Body of pancreas (tissue), 4 donors: ENCODE measurements at regions not wholly inside any gene's neighbourhood (a gene's known extent, or its start where the extent isn't known, plus 50 kb on each side); places are given as distances from the start of the nearest gene placed in this dataset.

Source experiments
- ATAC-seq: fragments of 150-250 bp; one replicate; pipeline ENCODE4 v1.9.1; 2016
- DNase-seq, 4 donors: peaks; one replicate each; pipeline ENCODE4 v3.0.0-alpha.2; 2019
- H3K27ac ChIP-seq, 4 donors: fragments of 200-600 bp; sonication (generic); 1 replicate in 3 of 4; 2 replicates in 1 of 4; pipeline versions ENCODE4 v1.5.1 to v1.6.1; 2016 to 2019; ENCODE audit warnings: mild to moderate bottlenecking in 1 of 4, mixed read lengths in 1 of 4, moderate library complexity in 1 of 4
- H3K27me3 ChIP-seq, 2 donors: fragments of 200-600 bp; sonication (generic); one replicate each; pipeline ENCODE4 v1.6.0; 2016; ENCODE audit warnings: mild to moderate bottlenecking in 1 of 2
- H3K36me3 ChIP-seq, 2 donors: fragments of 200-600 bp; sonication (generic); replicated peaks in 1 of 2; 2 replicates each; pipeline ENCODE4 v1.5.1; 2016; ENCODE audit warnings: low read depth in 2 of 2; ENCODE audit not compliant: insufficient read depth in 1 of 2
- H3K4me1 ChIP-seq: fragments of 200-600 bp; sonication (generic); one replicate; pipeline ENCODE4 v1.6.0; 2016
- H3K4me3 ChIP-seq, 2 donors: fragments of 200-600 bp; sonication (generic); 1 replicate in 1 of 2; 2 replicates in 1 of 2; pipeline ENCODE4 v1.5.1; 2016 to 2019
- H3K9me3 ChIP-seq, 3 donors: fragments of 200-600 bp; sonication (generic); 1 replicate in 2 of 3; 2 replicates in 1 of 3; pipeline ENCODE4 v1.5.1; 2016
- CTCF ChIP-seq, 7 experiments: fragments of 450-650 bp in 4 of 7; fragments of 200-600 bp in 3 of 7; sonication (generic) in 3 of 7; IDR thresholded peaks; one replicate each; pipeline ENCODE4 v1.5.1; 2016 to 2019; ENCODE audit warnings: antibody characterized with exemption in 7 of 7
- POLR2A ChIP-seq, 3 donors: fragments of 450-650 bp; IDR thresholded peaks; one replicate each; pipeline ENCODE4 v1.6.1; 2016; ENCODE audit warnings: antibody characterized with exemption in 3 of 3, mild to moderate bottlenecking in 2 of 3
- WGBS, 2 donors: methylation state at CpG; one replicate each; pipeline ENCODE4 v1.1.5; 2017; 5-methylcytosine and 5-hydroxymethylcytosine counted together
- intact Hi-C: fragments of 100-400 bp; cut with DNase I; formaldehyde crosslinking; loops from one replicate; pipeline ENCODE4 v1.15.1; 2023

- ATAC-seq (no peak), DNase-seq (no peak)
- Histone ChIP-seq H3K27me3 (no peaks in the 10 kb centered on the region), H3K9me3 (no peaks in the 10 kb centered on the region), H3K4me3 (no peak overlapping the region), H3K27ac (no peak overlapping the region), H3K36me3 (no peaks in the 10 kb centered on the region), H3K4me1 (no peaks in the 10 kb centered on the region)
- WGBS, 2 donors, result 89 to 90% methylated on average over 1 of the region's 1 CpG
- no peak for TF ChIP-seq POLR2A (IDR thresholded peaks at IDR 0.05)
- no peak for TF ChIP-seq CTCF (IDR thresholded peaks at IDR 0.05)
- intact Hi-C loops, result no loop called here
Observed at GRCh38 chr17:69809331-69809730, 265.7 kb upstream of the KCNJ16 start.

- H3K27me3 ChIP-seq, result no peaks in the 10 kb centered on the region
- DNase-seq, result no peak
- H3K4me1 ChIP-seq, result no peaks in the 10 kb centered on the region
- ATAC-seq, result no peak
- H3K27ac ChIP-seq, result no peak overlapping the region
- H3K9me3 ChIP-seq, result no peaks in the 10 kb centered on the region
- WGBS, 2 donors, result 68 to 77% methylated on average over 6 of the region's 6 CpGs
- H3K36me3 ChIP-seq, result no peaks in the 10 kb centered on the region
- no peak overlapping the region for H3K4me3 ChIP-seq
- intact Hi-C loops, result no loop called here
- TF ChIP-seq CTCF (IDR thresholded peaks at IDR 0.05) (no peak), POLR2A (IDR thresholded peaks at IDR 0.05) (no peak)
Observed at GRCh38 chr17:69810326-69810965, 264.6 kb upstream of the KCNJ16 start.

GRCh38 chr17:69812240-69812837, 262.7 kb upstream of the KCNJ16 start:
- H3K36me3 ChIP-seq, result no peaks in the 10 kb centered on the region
- no peaks in the 10 kb centered on the region for H3K4me1 ChIP-seq
- H3K27ac ChIP-seq, result no peak overlapping the region
- WGBS, 2 donors, result 79 to 86% methylated on average over 4 of the region's 4 CpGs
- ATAC-seq (no peak), DNase-seq (no peak)
- no peaks in the 10 kb centered on the region for H3K27me3 ChIP-seq
- no peak for TF ChIP-seq CTCF (IDR thresholded peaks at IDR 0.05)
- TF ChIP-seq POLR2A (IDR thresholded peaks at IDR 0.05), result no peak
- H3K9me3 ChIP-seq, result no peaks in the 10 kb centered on the region
- H3K4me3 ChIP-seq, result no peak overlapping the region
- intact Hi-C loops, result no loop called here

GRCh38 chr17:69814031-69814430, 261.0 kb upstream of the KCNJ16 start:
- Histone ChIP-seq H3K27me3 (no peaks in the 10 kb centered on the region), H3K4me3 (no peak overlapping the region), H3K27ac (no peak overlapping the region), H3K36me3 (no peaks in the 10 kb centered on the region), H3K9me3 (no peaks in the 10 kb centered on the region), H3K4me1 (no peaks in the 10 kb centered on the region)
- ATAC-seq, result no peak
- WGBS, 2 donors, result 47 to 58% methylated on average over 2 of the region's 2 CpGs
- no peak for DNase-seq
- TF ChIP-seq CTCF (IDR thresholded peaks at IDR 0.05), result no peak
- TF ChIP-seq POLR2A (IDR thresholded peaks at IDR 0.05), result no peak
- intact Hi-C loops, result no loop called here

- ATAC-seq, result no peak
- WGBS, 2 donors, result 73 to 75% methylated on average over 4 of the region's 4 CpGs
- TF ChIP-seq CTCF (IDR thresholded peaks at IDR 0.05), result no peak
- no peak for TF ChIP-seq POLR2A (IDR thresholded peaks at IDR 0.05)
Observed at GRCh38 chr17:69815406-69815805, 259.6 kb upstream of the KCNJ16 start.

More at GRCh38 chr17:69815406-69815805, 259.6 kb upstream of the KCNJ16 start:
- no peak overlapping the region for H3K4me3 ChIP-seq
- H3K4me1 ChIP-seq, result no peaks in the 10 kb centered on the region
- H3K27me3 ChIP-seq, result no peaks in the 10 kb centered on the region
- no peaks in the 10 kb centered on the region for H3K9me3 ChIP-seq
- no peak overlapping the region for H3K27ac ChIP-seq
- H3K36me3 ChIP-seq, result no peaks in the 10 kb centered on the region
- no peak for DNase-seq
- intact Hi-C loops, result no loop called here
